ENCODE measurements at regions not wholly inside any gene's neighbourhood (a gene's known extent, or its start where the extent isn't known, plus 50 kb on each side); places are given as distances from the start of the nearest gene placed in this dataset.

DNA sequence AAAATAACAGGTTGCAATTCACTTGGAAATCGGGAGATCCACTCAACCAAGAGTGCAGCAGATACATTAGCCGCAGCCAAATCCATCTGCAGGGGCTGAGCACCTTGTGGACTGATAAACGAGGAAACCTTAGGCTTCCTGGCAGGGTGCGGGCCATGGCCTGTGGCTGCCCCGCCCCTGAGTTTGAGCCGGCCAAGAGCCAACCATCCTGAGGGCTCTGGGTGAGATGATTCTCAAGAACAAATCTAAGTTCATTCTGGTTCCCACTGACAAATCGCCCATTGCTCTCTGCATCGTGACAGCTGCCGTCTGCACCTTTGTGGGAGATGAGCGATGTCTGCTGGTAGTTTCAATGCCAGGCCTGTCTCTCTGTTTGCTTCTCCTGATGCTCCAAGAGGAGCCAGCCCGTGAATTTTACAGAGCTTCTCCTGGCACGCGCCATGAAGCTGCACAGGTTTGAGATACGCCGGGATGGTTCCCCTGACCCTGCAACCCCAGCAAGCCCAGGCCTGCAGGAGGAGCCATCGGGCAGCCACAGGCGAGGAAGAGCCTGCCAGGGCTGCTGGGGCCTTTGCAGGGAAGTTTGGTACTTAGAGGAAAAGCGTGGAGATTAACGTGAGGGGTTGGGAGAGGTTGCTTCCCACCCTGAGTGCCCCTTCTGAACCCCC, 154.0 kb downstream of the OLFM1 start:
- TF ChIP-seq GATA2 (IDR thresholded peaks at IDR 0.05; ENCODE audit: low read depth, low read length) (no peak), GATA3 (IDR thresholded peaks at IDR 0.05; ENCODE audit: low read depth, low read length) (no peak)
